Stimulated activated CD8-positive, alpha-beta memory T cell treated with anti-CD3 and anti-CD28 coated beads, Interleukin-2, amount 100 ng/mL, for 48 hours (primary cell): ENCODE measurements at regions not wholly inside any gene's neighbourhood (a gene's known extent, or its start where the extent isn't known, plus 50 kb on each side); places are given as distances from the start of the nearest gene placed in this dataset.
"Not testable (repeated sequence)": the region's sequence is repeated elsewhere in the genome, so short reads cannot be mapped to it uniquely, and the experiment has no call there.

ENCODE experiments used
- DNase-seq, 2 donors: peaks; one replicate each; pipeline ENCODE4 v3.0.0-alpha.2; 2020; ENCODE audit warnings: low read depth in 2 of 2

- no peak for DNase-seq
These were observed 103.6 kb downstream of the OTOL1 start for GRCh38 chr3:161600173-161600572.

GRCh38 chr3:161602475-161602874 lies 105.9 kb downstream of the OTOL1 start:
- no peak for DNase-seq

- DNase-seq, result no peak
These were observed 106.3 kb downstream of the OTOL1 start for GRCh38 chr3:161602918-161603317.

GRCh38 chr3:161607056-161607455 lies 110.4 kb downstream of the OTOL1 start:
- DNase-seq, result no peak

- no peak for DNase-seq
These were observed 122.7 kb downstream of the OTOL1 start for GRCh38 chr3:161619351-161619750.

- no peak for DNase-seq
These were observed 134.2 kb downstream of the OTOL1 start for GRCh38 chr3:161630794-161631193.

- DNase-seq, result no peak
These were observed 134.9 kb downstream of the OTOL1 start for GRCh38 chr3:161631536-161631935.

- DNase-seq, result no peak
These were observed 141.0 kb downstream of the OTOL1 start for GRCh38 chr3:161637559-161637958.

- not testable (repeated sequence) for DNase-seq
These were observed 142.5 kb downstream of the OTOL1 start for GRCh38 chr3:161639095-161639494.

GRCh38 chr3:161640181-161640580 lies 143.6 kb downstream of the OTOL1 start:
- DNase-seq, result no peak

- DNase-seq, result no peak
These were observed 144.7 kb downstream of the OTOL1 start for GRCh38 chr3:161641287-161641686.

- no peak for DNase-seq
These were observed 148.5 kb downstream of the OTOL1 start for GRCh38 chr3:161644891-161645635.

- no peak for DNase-seq
These were observed 151.4 kb downstream of the OTOL1 start for GRCh38 chr3:161647936-161648470.

GRCh38 chr3:161649900-161650484 lies 153.4 kb downstream of the OTOL1 start:
- no peak for DNase-seq

- DNase-seq, result no peak
These were observed 161.2 kb downstream of the OTOL1 start for GRCh38 chr3:161657786-161658185.

- DNase-seq, result no peak
These were observed 174.5 kb downstream of the OTOL1 start for GRCh38 chr3:161671141-161671540.

GRCh38 chr3:161672478-161672877 lies 175.9 kb downstream of the OTOL1 start:
- DNase-seq, result no peak

- DNase-seq, result no peak
These were observed 177.3 kb downstream of the OTOL1 start for GRCh38 chr3:161673866-161674265.

GRCh38 chr3:161674402-161674801 lies 177.8 kb downstream of the OTOL1 start:
- DNase-seq, result no peak

- DNase-seq, result not testable (repeated sequence)
These were observed 185.2 kb downstream of the OTOL1 start for GRCh38 chr3:161681831-161682230.

GRCh38 chr3:161682715-161683114 lies 186.1 kb downstream of the OTOL1 start:
- no peak for DNase-seq

GRCh38 chr3:161689584-161690298 lies 193.1 kb downstream of the OTOL1 start:
- DNase-seq, result no peak

GRCh38 chr3:161690299-161690620 lies 193.7 kb downstream of the OTOL1 start:
- no peak for DNase-seq
